Lung microvascular endothelial cell (primary cell): ENCODE measurements at regions not wholly inside any gene's neighbourhood (a gene's known extent, or its start where the extent isn't known, plus 50 kb on each side); places are given as distances from the start of the nearest gene placed in this dataset.
A peak's percentile ranks its signal among the peaks of the same experiment; 100 is the strongest.

Experiments used
- DNase-seq, 2 donors: peaks; one replicate each; pipeline versions ENCODE4 v3.0.0 to v3.0.0-alpha.2; 2010; ENCODE audit warnings: low read depth in 2 of 2

DNA sequence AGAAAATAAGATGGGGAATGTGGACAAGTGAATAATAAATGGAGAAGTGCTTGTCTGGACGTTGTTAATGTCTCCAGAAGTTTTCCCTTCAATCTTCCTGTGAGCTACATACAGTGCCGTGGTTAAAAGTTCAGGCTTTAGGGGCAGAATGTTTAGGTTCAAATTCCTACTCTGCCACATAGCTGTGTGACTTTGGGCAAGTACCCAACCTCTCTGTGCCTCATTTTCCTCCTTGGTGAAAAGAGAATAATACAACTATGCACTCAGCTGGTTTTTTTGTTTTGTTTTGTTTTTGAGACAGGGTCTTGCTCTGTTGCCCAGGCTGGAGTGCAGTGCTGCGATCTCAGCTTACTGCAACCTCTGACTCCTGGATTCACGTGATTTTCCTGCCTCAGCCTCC lies 143.5 kb downstream of the CHIC2 start:
- DNase-seq, result no peak

DNA sequence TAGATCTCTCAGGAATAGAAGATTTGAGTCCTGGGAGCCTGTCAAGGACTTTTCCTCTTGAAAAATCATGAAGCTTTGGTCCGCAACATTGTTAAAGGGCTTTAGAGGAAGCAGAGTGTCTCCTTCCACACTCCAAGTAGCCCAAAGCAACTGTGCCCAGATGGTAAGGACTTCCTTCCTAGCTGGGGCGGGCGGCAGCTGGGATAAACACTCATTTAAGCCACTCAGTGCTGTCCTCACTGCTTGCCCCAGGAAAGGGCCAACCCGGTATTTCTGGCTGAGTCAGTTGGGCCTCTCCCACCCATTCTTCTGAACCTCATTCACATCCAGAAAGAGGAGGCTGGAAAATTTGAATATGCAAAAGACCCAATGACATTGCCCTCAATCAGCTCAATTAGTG lies 144.3 kb downstream of the CHIC2 start:
- peak in 1 of 2 donors; percentile 57 for DNase-seq

DNA sequence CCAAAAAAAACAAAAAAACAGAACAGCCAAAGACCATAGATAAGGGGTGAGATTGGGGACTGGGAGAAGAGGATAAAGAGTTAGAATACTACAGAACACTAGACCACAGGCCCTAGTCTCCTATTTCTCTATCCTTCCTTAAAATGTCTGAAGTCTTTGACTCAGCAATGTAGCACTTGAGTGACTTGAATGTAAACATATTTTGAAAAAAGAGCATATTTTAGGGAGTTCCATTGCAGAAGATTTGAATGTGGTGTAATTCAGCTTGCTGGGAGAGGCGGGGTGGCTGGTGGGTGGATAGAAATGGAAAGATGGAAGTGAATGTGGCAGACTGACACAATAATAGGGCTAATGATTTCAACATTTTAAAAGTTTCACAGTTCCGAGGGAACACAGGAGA lies 144.9 kb downstream of the CHIC2 start:
- DNase-seq, result no peak

DNA sequence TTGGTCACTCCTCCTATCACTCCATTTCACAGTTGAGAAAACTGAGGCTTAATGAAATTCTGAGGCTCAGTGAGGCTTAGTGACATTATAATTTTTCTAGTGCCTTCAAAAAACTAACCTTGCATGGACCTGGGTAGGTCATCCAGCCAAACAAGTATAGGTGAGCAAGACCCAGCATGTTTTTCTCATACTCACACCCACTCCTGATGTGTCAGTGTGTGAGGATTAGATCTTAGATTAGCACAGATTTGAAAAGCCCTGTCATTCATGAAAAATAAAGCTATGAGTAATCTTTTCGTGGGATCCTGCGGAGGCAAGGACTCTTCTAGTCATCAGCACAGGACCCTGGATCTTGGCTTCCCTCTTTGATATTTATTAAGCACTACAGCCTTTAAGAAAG lies 146.7 kb downstream of the CHIC2 start:
- peak in 1 of 2 donors; percentile 23 for DNase-seq

DNA sequence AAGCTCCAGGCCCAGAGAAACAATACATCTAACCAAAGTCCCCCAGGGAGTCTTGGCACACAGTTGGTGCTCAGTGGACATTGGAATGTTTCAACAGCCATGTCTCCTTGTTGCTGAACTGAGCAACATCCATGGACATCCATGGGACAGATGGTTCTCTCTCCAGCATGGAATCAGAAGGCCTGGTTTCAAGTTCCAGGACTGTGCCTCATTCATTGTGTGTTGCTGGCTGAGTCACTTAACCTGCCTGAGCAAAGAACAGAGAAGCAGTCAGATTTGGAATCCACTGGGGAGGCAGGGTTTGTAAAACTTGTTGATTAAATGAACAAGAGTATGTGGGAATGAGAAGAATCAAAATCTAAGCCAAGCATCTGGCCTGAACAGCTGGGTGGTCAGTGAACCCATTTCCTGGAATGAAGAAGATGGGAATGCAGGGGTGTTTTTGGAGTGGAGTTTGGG lies 147.9 kb downstream of the CHIC2 start:
- DNase-seq, result peak in 1 of 2 donors; percentile 42

DNA sequence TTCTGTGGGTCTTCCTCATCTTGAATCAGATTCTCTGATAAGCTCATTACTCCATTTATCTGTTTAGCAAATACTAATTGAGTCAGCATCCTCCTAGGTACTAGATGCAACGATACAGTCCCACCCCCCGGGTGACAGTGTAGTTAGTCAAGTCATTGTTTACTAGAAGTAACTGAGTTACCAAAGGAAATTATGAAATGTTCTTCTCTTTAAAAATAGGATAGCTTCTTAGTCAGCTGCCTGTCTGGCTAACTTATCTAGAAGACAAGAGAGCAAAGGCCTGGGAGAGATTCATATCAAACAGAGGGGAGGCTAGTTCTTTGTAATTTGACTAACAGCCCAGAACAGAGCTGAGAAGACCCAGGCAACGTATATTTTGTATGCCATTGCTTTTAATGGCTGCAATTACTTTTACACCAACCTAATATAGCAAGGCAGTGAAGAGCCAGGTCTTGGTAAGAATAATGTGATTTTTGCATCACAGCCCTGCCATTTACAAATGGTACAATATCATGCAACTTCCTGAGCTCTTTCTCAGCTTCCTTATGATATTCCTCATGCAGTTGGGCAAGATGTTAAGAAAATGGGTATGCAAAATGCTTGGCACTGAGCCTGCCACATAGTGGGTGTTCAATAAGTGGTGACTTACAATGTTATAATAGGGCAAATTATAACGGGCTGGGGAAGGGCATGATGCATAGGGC lies 149.9 kb downstream of the CHIC2 start:
- DNase-seq, result peak in 1 of 2 donors; percentile 89

DNA sequence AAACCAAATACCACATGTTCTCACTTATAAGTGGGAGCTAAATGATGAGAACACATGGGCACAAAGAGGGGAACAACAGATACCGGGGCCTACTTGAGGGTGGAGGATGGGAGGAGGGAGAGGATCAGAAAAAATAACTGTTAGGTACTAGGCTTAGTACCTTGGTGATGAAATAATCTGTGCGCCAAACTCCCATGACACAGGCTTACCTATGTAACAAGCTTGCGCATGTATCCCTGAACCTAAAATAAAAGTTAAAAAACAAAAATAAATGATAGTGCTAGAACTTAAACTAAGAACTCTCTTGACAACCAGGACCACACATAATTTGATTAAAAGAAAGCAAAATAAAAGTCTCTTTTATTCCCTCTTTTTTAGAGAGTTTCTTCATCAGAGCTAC lies 150.6 kb downstream of the CHIC2 start:
- no peak for DNase-seq

DNA sequence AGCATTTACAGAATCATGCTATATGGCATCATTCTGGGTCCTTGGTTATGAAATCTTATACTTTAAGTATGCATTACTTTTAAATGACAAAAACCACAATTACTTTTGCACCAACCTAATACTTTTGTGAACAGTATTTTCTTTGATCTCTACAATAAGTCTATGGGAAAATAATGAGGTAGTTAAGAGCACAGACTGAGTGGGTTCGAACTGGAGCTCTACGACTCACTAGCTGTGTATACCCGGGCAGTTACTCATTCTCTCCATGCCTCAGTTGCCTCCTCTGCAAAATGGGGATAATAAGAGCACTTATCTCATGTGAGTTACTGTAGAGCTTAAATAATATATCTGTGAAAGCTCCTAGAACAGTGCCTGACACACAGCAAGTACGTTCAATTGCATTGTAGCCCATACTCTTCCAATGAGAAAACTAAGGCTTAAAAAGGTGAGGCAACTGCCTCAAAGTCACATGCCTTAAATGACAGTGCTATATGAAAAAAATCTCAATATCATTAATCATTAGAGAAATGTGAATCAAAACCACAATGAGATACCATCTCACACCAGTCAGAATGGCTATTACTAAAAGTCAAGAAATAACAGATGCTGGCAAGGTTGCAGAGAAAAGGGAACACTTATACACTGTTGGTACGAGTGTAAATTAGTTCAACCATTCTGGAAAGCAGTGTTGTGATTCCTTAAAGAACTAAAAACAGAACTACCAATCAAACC lies 151.5 kb downstream of the CHIC2 start:
- DNase-seq, result no peak

DNA sequence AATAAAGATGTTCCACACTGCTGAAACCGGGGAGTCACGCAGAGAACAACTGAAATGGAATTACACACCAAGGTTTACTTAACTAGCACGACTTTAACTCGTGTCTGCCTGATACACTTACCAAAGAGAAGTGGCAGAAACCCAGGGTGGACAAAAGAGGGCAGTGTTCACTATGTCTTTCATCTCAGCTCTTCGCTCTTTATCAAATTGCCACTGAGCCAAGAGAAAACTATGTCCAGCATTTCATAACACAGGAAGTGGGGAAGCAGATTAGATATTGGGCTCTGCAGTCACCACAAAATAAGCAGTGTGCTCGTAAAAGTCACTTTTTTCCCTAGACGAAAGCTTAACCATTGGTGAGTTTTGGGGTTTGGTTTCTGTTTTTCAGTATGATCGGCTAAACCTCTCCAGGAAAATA lies 155.7 kb downstream of the CHIC2 start:
- DNase-seq, result peak; percentile 87 to 92

DNA sequence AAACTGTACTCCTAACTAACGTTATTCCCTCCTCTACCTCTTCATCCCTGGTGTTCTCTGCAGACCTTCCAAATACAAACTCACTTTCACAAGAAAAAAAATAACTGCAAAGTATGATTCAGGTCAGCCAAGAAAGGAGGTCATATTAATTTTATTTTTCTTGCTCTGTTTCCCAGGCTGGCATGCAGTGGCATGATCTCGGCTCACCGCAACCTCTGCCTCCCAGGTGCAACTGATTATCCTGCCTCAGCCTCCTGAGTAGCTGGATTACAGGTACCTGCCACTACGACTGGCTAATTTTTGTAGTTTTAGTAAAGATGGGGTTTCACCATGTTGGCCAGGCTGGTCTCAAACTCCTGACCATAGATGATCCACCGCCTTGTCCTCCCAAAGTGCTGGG lies 156.6 kb downstream of the CHIC2 start:
- DNase-seq, result no peak

DNA sequence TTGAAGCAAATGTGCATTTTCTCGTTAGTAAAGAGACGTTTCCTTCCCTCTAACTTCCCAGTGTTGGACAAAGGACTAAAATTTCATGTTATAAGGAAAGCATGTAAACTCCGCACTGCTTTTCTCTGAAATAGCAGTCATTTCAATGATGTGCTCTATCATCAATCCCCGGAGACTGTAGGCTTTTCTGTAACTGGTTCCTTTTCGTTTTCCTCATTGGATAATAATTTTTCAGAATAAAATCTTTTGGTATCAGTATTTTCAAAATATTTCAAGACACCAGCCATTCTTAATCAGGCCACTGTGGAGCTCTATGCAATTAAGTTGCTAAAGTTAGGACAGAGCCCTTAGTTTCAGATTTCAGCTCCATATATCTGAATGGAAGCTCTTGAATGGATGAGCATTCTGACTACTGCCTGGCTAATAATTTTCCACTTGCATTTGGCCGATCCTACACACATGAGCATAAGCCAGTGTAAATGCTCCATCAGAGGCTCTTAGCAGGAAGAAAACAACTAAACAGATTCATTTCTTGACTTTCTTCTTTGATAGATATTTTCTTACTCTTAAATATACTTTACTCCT lies 157.7 kb downstream of the CHIC2 start:
- DNase-seq, result no peak

DNA sequence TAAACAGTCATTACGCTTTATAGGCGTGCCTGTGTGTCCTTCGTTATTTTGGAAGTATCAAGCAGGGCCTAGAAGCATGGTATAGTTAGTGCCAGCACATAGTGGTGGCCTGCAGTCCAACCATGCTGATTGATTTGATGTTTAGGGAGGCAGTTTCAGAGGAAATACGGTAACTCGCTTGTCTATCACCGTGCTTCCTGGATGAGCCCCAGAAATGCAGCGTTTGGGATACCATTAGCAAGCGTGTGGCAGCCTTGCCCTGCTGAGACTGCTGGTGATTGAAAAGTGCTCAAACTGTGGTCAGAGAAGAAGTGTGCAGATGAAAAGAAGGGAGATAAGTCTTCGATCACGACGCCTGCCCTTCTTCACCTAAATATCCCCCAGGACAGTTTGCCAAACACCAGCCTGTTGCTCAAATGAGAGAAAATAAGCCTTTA lies 158.4 kb downstream of the CHIC2 start:
- peak; percentile 38 to 71 for DNase-seq

DNA sequence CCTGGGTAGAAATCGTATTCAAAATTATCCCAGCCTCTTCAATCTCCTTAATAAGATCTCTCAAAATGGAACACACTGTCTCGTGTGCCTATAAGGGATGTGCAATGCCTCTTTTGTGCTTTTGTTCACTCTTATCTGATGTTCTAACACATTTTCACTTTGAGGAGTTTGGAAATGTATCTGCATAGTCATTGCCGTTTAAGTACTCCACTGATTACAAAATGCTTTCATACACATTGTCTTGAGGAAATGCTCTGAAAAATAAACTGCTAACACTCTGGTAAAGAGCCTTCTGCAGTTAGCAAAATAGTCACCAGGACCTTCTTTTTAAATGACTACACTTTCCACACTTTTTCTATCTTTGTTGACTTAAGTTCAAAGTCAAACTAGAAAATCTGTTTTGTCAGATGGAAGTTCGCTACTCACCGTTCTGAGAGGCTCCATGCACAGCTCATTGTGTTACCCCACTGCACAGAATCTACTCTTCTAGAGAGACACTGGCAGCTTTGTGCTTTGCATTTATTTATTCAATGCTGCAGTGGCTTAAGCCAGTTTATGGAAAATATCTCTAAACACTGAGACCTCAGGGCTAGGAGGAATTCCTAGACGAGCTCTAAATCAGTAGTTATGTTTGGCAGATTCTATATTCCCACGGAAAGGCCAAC lies 159.0 kb downstream of the CHIC2 start:
- no peak for DNase-seq

DNA sequence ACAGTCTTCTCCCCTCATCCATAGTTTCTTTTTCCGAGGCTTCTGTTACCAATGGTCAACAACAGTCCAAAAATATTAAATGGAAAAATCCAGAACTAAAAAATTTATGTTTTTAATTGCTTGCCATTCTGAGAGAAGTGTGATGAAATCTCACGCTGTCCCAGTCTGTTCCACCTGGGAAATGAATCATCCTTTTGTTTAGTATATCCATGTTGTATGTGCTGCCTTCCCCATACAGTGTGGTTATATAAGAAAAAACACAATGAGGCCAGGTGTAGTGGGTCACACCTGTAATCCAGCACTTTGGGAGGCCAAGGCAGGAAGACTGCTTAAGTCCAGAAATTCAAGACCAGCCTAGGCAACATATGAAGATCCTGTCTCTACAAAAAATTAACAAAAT lies 161.6 kb downstream of the CHIC2 start:
- peak in 1 of 2 donors; percentile 17 for DNase-seq

DNA sequence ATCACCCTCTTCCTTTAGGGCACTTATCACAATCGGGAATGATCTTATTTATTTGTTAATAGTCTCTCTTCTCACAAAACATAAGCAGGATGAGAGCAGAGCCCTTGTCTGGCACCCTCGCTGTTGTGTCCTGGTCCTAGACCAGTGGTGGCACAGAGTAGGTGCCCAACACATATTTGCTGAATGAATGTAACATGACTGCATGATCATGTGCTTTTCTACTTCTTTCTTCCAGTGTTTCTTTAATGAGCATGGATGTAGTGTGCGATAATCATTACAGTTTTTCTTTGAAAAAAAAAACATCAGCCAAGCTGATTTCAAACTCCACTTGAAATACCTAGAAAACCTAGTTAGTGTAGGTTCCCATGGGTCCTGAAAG lies 164.1 kb downstream of the CHIC2 start:
- no peak for DNase-seq

DNA sequence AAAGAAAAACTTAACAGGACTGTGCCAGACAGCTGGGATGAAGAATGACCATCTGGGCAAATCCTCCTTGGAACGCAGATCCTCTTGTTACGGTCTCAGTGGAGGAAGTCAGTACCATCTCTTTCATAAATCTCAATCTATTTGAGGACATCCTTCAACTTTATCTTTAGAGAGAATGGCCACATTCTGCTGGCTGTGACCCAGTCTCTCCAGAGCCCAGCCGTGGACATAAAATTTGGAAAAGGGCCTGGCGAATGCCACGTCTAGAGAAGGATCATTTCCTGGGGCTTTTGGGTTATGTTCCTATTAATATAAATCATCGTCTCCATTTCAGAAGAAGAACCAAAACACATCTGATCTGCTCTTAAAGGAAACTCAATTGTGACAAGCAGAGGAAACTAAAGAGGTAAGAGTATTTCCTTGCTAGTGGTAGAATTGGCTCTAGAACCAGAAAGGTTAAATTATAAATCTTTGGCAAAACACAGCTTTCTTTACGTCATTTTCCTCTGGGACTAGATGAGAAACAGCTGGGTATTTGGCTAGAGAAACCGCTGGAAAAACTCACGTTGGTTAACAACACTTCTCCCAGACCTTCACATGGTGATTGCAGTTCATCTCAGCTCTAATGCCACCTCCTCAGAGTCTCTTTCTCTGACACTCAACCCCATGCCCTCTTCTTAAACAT lies 164.7 kb downstream of the CHIC2 start:
- peak; percentile 27 to 51 for DNase-seq

DNA sequence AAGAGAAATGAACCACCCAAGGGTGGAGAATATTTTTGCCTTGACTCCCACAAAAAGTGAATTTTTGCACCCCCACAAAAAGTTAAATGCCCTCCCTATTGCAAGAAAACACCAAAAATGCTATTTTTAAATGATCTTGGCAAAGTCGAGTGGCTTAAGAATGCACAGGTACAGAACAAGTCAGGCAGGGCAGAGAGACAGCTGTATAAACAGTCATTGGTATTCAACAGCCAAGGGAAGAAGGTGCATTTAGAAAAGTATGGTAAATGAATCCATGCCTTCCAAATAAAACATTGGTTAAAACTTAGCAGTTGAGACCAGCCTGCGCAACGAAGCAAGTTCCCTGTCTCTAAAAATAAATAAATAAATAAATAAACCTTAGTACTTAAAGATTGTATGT lies 169.3 kb downstream of the CHIC2 start:
- no peak for DNase-seq

DNA sequence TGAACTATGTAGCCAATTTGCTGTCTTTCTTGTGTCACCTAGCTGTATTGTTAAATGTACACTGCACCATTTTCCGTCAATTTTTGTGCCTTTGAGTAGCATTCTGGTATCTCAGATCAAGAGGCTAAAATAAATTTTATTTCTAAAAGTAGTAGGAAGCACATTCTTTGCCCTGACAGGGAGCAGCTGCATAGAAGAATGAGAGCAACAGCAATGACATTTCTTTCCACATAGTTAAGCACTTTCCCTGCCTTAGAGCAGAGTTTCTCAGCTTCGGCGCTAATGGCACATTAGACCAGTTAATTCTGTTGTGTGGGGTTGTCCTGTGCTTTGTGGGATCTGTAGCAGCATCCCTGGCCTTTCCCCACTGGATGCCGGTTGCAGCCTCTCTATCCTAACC lies 173.9 kb downstream of the CHIC2 start:
- no peak for DNase-seq

DNA sequence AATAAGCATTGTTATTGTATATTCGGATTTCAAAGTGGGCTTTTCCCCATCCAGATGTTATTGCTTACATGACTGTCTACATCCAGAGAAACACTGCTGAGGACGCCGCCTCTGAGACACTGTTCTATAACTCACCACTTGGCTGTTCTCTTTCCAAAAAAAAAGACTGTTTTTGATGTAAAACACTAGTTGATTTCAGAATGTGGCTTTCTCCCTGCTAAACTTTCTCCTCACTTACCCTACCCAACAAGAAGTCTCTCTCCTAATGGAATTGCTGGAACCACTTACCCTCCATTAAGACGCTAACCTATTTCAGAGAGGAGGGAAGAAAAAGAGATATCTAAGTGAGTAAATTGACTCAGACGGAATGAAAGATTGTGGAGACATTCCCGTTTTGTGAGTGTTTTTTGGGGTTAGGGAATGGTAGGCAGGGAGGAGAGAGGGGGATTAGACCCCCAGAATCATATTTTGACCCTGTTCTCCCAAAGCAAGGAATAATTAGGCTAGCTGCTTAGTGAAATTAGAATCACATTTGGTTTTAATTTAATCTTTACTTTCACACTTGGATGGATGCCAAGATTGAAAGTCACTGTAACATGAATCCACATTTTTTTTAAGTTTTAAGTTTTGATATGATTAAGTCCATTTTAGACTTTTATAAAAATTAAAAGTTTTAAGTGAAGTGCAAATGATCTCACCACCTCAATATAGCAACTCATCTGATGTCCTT lies 174.9 kb downstream of the CHIC2 start:
- no peak for DNase-seq

DNA sequence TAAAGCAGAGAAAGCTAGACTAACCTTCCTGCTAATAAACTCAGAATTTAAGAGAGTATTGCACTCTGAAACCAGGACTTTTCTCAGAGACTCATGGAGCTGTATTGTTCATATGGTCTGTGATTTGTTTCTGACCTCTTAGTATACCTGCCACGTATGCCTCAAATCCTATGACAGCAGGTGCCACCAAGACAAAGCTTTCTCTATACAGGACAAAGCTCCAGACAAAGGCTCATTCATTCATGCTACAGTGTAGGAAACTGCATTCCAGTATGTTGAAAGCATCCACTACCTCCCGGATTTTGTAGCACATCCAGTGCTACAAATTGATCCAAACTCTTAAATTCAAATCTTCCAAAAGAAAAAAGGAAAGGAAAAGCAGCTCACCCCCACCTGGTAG lies 178.3 kb downstream of the CHIC2 start:
- no peak for DNase-seq

DNA sequence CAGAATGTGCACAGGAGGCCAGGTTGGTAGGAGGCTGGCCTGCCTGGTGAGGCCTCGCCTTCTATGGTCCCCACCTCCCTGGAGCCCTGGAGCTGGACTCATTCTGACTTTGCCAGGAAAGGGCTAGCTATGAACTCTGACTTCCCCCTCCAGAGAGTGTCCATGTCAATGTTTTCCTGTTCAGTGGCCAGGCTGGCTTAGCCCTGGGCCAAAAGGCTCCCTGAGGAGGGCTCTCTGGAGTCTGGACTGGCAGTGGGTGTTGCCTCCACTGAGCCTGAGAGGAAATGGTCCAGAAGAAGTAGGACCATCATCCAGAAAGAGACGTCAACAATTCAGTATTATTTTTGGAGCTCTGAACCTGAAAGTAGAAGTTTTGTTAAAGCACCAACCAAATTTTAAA lies 178.7 kb downstream of the CHIC2 start:
- no peak for DNase-seq
